Keratinocyte (primary cell): ENCODE measurements at regions not wholly inside any gene's neighbourhood (a gene's known extent, or its start where the extent isn't known, plus 50 kb on each side); places are given as distances from the start of the nearest gene placed in this dataset.

Experiments
- DNase-seq: peaks from one replicate; pipeline ENCODE4 v3.0.0-alpha.2; 2011; ENCODE audit warnings: low read depth, missing footprints, low spot score
- FAIRE-seq: peaks from 2 replicates; lab custom pipeline; 2011; peaks lifted over from hg19 to GRCh38; lab: Jason Lieb, UNC
- H2AFZ ChIP-seq: 2 replicates; pipeline ENCODE4 v1.6.0; 2012; ENCODE audit warnings: low read length, control low read depth, inconsistent platforms; ENCODE audit not compliant: control insufficient read depth
- H3K27ac ChIP-seq: 2 replicates; pipeline ENCODE4 v1.5.1; 2011; ENCODE audit warnings: low read length; ENCODE audit not compliant: control insufficient read depth, insufficient read depth
- H3K27me3 ChIP-seq: 3 replicates; pipeline ENCODE4 v1.6.0; 2011; ENCODE audit warnings: low read length; ENCODE audit not compliant: control insufficient read depth, insufficient read depth; ENCODE audit errors: extremely low read depth
- H3K36me3 ChIP-seq, 2 experiments: 2 replicates in 1 of 2; 3 replicates in 1 of 2; pipeline ENCODE4 v1.5.1; 2011; ENCODE audit warnings: low read length in 2 of 2, mild to moderate bottlenecking in 1 of 2; ENCODE audit not compliant: control insufficient read depth in 2 of 2, insufficient read depth in 2 of 2; ENCODE audit errors: extremely low read depth in 1 of 2
- H3K4me1 ChIP-seq: 3 replicates; pipeline ENCODE4 v1.5.1; 2011; ENCODE audit warnings: low read length; ENCODE audit not compliant: control insufficient read depth, insufficient read depth; ENCODE audit errors: extremely low read depth
- H3K4me2 ChIP-seq: 3 replicates; pipeline ENCODE4 v1.6.0; 2011; ENCODE audit warnings: low read depth, low read length; ENCODE audit not compliant: control insufficient read depth, insufficient read depth; ENCODE audit errors: extremely low read depth
- H3K4me3 ChIP-seq, 3 experiments: fragments of 200-600 bp in 1 of 3; sonication (generic) in 1 of 3; 2 replicates in 2 of 3; 3 replicates in 1 of 3; pipeline ENCODE4 v1.5.1; 2011 to 2016; ENCODE audit warnings: low read length in 3 of 3, mild to moderate bottlenecking in 3 of 3, control low read depth in 2 of 3, inconsistent platforms in 1 of 3, low read depth in 1 of 3, mixed read lengths in 1 of 3, mixed run types in 1 of 3, moderate library complexity in 1 of 3; ENCODE audit not compliant: control insufficient read depth in 2 of 3, insufficient read depth in 2 of 3; ENCODE audit errors: extremely low read depth in 1 of 3
- H3K79me2 ChIP-seq: 2 replicates; pipeline ENCODE4 v1.6.0; 2012; ENCODE audit warnings: low read length; ENCODE audit not compliant: control insufficient read depth, insufficient read depth
- H3K9ac ChIP-seq: 3 replicates; pipeline ENCODE4 v1.6.0; 2011; ENCODE audit warnings: low read length; ENCODE audit not compliant: control insufficient read depth, insufficient read depth; ENCODE audit errors: extremely low read depth
- H3K9me1 ChIP-seq: 3 replicates; pipeline ENCODE4 v1.6.0; 2011; ENCODE audit warnings: low read length; ENCODE audit not compliant: control insufficient read depth, insufficient read depth; ENCODE audit errors: extremely low read depth
- H3K9me3 ChIP-seq: 2 replicates; pipeline ENCODE4 v1.5.1; 2012; ENCODE audit warnings: low read depth, low read length; ENCODE audit not compliant: control insufficient read depth
- H4K20me1 ChIP-seq: 3 replicates; pipeline ENCODE4 v1.6.0; 2011; ENCODE audit warnings: low read length; ENCODE audit not compliant: control insufficient read depth, insufficient read depth; ENCODE audit errors: extremely low read depth
- CTCF ChIP-seq, 3 experiments: IDR thresholded peaks in 1 of 3; conservative IDR thresholded peaks in 1 of 3; optimal IDR thresholded peaks in 1 of 3; 2 replicates in 2 of 3; 3 replicates in 1 of 3; pipeline versions ENCODE3 to v1.5.1; 2011; ENCODE audit warnings: low read length in 3 of 3, mild to moderate bottlenecking in 3 of 3, moderate library complexity in 2 of 3, control low read depth in 1 of 3, inconsistent platforms in 1 of 3; ENCODE audit not compliant: insufficient read depth in 2 of 3; ENCODE audit errors: extremely low read depth in 1 of 3
- EZH2 ChIP-seq: IDR thresholded peaks from one replicate; pipeline ENCODE4 v1.6.1; 2012; ENCODE audit warnings: inconsistent platforms, mild to moderate bottlenecking, low read length, moderate library complexity
- dilution Hi-C: fragments of 300-500 bp; cut with MboI; formaldehyde crosslinking; loops from one replicate; pipeline ENCODE4 v1.7.0; 2020; ENCODE audit warnings: low sequenced_read_pairs; ENCODE audit not compliant: extremely low pct_ligation_motif_present

GRCh38 chr4:18571301-18571761 is 549.8 kb upstream of the LCORL start:
- Histone ChIP-seq H3K4me3 (no peak overlapping the region), H3K36me3 (no peaks in the 10 kb centered on the region), H3K9ac (no peak overlapping the region), H2AFZ (no peak overlapping the region), H3K9me3 (no peaks in the 10 kb centered on the region), H3K4me2 (no peak overlapping the region), H3K27me3 (no peaks in the 10 kb centered on the region), H3K27ac (no peak overlapping the region), H3K79me2 (no peaks in the 10 kb centered on the region), H3K9me1 (no peaks in the 10 kb centered on the region), H4K20me1 (no peaks in the 10 kb centered on the region), H3K4me1 (no peaks in the 10 kb centered on the region)
- DNase-seq (no peak), FAIRE-seq (no peak)
- dilution Hi-C loops, result no loop called here
- TF ChIP-seq EZH2 (no peak), CTCF (optimal IDR thresholded peaks at IDR 0.05 in 1 of 3, IDR thresholded peaks at IDR 0.05 in 1 of 3, conservative IDR thresholded peaks at IDR 0.05 in 1 of 3; ENCODE audit: extremely low read depth in 1 of 3, insufficient read depth in 2 of 3, low read length in 3 of 3) (no peak)

- no peak for FAIRE-seq
- H3K27ac ChIP-seq, result no peak overlapping the region
- no peak overlapping the region for H3K4me2 ChIP-seq
- H3K4me3 ChIP-seq, result no peak overlapping the region
- no peaks in the 10 kb centered on the region for H3K36me3 ChIP-seq
- dilution Hi-C loops, result no loop called here
- TF ChIP-seq EZH2 (no peak), CTCF (optimal IDR thresholded peaks at IDR 0.05 in 1 of 3, IDR thresholded peaks at IDR 0.05 in 1 of 3, conservative IDR thresholded peaks at IDR 0.05 in 1 of 3; ENCODE audit: extremely low read depth in 1 of 3, insufficient read depth in 2 of 3, low read length in 3 of 3) (no peak)
- no peaks in the 10 kb centered on the region for H3K9me1 ChIP-seq
- no peak overlapping the region for H3K9ac ChIP-seq
- no peaks in the 10 kb centered on the region for H3K4me1 ChIP-seq
- no peak for DNase-seq
- H3K79me2 ChIP-seq, result no peaks in the 10 kb centered on the region
- H3K27me3 ChIP-seq, result no peaks in the 10 kb centered on the region
- no peak overlapping the region for H2AFZ ChIP-seq
- H3K9me3 ChIP-seq, result no peaks in the 10 kb centered on the region
- H4K20me1 ChIP-seq, result no peaks in the 10 kb centered on the region
Measured at GRCh38 chr4:18570370-18570769, 548.8 kb upstream of the LCORL start.
